NCI-H1694 treated with DMSO at 0.1 percent for 48 hours (cell line): ENCODE measurements at regions not wholly inside any gene's neighbourhood (a gene's known extent, or its start where the extent isn't known, plus 50 kb on each side); places are given as distances from the start of the nearest gene placed in this dataset.
"Not testable (repeated sequence)": the region's sequence is repeated elsewhere in the genome, so short reads cannot be mapped to it uniquely, and the experiment has no call there.

ENCODE experiments used
- DNase-seq: peaks from one replicate; lab custom pipeline; 2025; lab: John Stamatoyannopoulos, UW

GRCh38 chr5:1588071-1588694, 64.4 kb upstream of the LPCAT1 start:
- not testable (repeated sequence) for DNase-seq

DNA sequence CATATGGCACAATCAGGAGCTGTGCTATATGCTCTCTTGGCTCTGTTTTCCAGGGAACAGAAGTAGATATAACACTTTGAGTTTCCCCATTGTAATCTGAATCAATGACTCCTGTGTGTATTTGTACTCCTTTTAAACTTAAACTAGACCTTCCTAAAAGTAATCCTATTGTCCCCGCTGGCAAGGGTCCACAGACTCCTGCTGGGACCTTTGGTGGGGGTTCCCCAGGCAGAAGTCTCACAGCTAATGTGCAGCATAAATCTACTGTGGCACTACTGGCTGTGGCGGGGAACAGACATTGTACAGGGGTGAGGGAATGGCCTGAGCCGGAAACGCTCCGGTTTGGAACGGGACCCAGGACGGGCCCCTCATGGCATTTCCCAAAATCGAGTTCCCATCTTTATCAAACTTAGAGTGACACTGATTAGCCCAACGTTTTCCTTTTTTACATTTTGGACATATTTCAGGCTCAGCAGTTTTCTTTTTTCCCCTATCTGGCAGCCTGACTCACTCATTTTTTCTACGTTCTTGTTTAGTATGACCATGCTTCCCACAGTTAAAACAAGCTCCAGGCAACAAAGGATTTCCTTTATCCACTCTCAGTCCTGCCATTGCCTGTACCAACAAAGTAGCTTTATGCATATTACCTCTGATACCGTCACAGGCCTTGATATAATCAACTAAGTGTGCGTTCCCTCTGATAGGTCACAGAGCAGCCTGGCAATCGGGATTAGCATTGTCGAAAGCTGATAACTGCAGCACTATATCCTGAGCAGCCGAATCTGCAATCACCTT, 59.5 kb upstream of the LPCAT1 start:
- not testable (repeated sequence) for DNase-seq

DNA sequence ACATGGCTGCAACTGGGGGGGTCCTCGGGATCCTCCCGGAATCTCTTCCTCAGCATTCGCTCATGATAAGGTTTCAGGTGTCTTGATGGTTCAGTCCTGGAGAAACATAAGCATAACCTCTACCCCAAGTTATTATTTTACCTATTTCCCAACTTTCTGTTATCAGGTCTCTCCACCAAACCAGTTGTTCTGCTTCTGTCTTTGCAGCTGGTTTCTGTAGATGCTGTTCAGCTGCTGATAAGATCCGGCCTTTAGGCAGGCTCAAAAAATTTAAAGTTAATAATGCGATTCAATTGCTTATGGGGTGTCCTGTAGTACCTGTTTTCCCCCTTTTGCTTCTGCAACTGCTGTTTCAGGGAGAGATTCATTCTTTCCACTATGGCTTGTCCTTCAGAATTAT, 55.6 kb upstream of the LPCAT1 start:
- DNase-seq, result not testable (repeated sequence)

DNA sequence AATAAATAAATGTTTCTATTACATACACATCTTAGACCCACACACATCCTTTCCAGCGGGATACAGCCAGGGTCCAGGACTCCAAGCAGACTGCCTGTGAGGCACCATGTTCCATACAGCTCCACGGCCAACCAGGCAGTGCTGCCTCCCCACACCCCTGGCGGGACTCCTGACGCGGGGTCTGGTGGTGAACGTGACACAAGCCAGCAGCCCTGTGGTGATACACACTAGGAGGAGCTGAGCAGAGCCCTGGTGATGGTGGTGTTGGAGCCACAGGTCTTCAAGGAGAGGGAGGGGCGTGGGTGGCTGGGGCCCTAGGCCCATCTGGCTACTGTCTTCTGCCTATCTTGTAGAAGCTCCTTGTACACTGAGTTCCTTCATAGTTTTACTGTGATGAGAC, 53.1 kb upstream of the LPCAT1 start:
- DNase-seq, result not testable (repeated sequence)

DNA sequence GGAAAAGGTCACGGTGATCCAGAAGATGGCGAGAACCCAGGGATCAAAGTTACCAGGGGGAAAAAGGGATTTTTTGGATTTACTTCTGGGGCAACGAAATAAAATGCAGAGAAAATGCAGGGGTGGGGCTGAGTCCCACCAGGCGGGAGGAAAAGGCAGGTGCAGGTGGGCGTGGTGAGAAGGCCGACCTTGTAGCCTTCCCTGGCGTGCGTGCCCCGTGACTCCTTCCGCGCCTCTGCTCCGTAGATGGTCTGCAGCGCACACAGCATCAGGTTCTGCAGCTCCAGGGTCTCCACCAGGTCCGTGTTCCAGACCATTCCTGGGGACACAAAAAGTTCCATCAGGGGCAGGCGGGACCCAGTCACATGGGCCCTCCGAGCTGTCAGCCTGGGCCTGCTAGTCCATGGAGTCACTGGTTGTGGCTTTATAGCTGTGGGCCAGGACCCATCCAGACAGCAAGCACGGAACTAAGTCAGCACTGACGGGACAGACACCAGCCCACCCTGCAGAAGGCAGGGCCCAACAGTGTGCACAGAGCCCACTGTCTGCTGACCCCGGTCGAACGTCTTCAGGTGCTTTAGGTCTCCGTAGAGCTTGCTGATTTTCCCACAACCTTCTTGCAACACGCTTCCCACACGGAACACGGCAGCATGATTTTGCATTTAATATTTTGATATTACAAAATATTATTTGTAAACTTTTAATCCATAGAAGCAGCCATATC, 52.4 kb upstream of the LPCAT1 start:
- not testable (repeated sequence) for DNase-seq

- DNase-seq, result not testable (repeated sequence)
Observed at GRCh38 chr5:1575491-1575890, 51.7 kb upstream of the LPCAT1 start.

GRCh38 chr5:1574023-1574318, 50.2 kb upstream of the LPCAT1 start:
- not testable (repeated sequence) for DNase-seq

DNA sequence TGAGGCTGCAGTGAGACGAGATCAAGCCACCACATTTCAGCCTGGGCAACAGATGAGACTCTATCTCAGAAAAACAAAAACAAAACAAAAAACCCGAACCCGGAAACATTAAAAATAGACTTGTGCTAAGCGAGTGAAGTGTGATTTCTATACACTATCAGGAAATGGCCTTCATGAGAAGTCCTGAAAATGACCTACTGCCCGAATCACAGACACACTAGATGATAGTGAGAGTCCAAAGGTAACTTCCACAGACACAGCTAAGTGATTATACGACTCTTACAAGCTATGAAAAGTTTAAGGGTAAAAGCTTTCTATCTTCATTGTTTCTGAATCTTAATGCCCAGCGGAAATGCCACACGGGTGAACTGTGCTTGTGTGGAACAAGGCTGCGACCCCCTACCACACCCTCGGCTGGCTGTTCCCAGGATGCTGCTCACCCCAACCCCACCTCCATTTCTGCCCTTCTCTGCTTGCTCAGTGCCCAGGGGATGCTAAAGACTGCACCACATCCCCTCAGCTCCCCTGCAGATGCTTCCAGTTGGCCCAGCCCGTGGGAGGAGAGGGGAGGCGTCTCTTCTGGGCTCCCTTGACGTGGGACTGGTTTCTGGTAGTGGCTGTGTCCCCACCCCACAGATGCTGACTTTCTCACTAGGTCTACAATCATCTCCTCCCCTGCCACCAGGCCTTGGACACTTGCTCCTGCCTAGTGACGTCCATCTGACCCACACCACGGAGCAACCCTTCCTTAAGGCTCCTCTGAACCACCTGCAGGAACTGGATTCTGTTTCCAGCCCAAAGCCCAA, 49.7 kb upstream of the LPCAT1 start:
- not testable (repeated sequence) for DNase-seq
